Right lobe of liver (tissue), 6 donors: ENCODE measurements at regions not wholly inside any gene's neighbourhood (a gene's known extent, or its start where the extent isn't known, plus 50 kb on each side); places are given as distances from the start of the nearest gene placed in this dataset.
"Not testable (repeated sequence)": the region's sequence is repeated elsewhere in the genome, so short reads cannot be mapped to it uniquely, and the experiment has no call there.

Experiments
- ATAC-seq, 4 donors: fragments of 200-7000 bp; cut with Tn5 transposase; one replicate each; pipeline ENCODE4 v1.9.1; 2020; ENCODE audit warnings: mild to moderate bottlenecking in 4 of 4, moderate library complexity in 4 of 4
- DNase-seq, 3 donors: peaks; one replicate each; pipeline ENCODE4 v3.0.0-alpha.2; 2020
- H3K27ac ChIP-seq, 3 donors: fragments of 200-600 bp; one replicate each; pipeline ENCODE4 v1.8.0; 2022
- H3K27me3 ChIP-seq, 2 donors: fragments of 200-600 bp; one replicate each; pipeline ENCODE4 v1.8.0; 2022
- H3K36me3 ChIP-seq, 4 donors: fragments of 200-600 bp; sonication (generic) in 1 of 4; one replicate each; pipeline versions ENCODE4 v1.5.1 to v1.8.0; 2017 to 2022; ENCODE audit warnings: control low read depth in 1 of 4
- H3K4me1 ChIP-seq, 4 donors: fragments of 200-600 bp; sonication (generic) in 1 of 4; one replicate each; pipeline versions ENCODE4 v1.5.1 to v1.8.0; 2017 to 2022; ENCODE audit warnings: control low read depth in 1 of 4
- H3K4me3 ChIP-seq, 3 donors: fragments of 200-600 bp; one replicate each; pipeline ENCODE4 v1.8.0; 2022
- H3K9me3 ChIP-seq, 4 donors: fragments of 200-600 bp; sonication (generic) in 1 of 4; one replicate each; pipeline versions ENCODE4 v1.5.1 to v1.8.0; 2017 to 2022; ENCODE audit warnings: control low read depth in 1 of 4
- CTCF ChIP-seq, 4 donors: fragments of 200-600 bp in 3 of 4; fragments of 450-650 bp in 1 of 4; IDR thresholded peaks; one replicate each; pipeline versions ENCODE4 v1.5.1 to v1.8.0; 2016 to 2022; ENCODE audit warnings: antibody characterized with exemption in 4 of 4, mild to moderate bottlenecking in 2 of 4
- POLR2A ChIP-seq: fragments of 450-650 bp; IDR thresholded peaks from one replicate; pipeline ENCODE4 v1.6.1; 2017; ENCODE audit warnings: antibody characterized with exemption, mild to moderate bottlenecking
- whole genome bisulfite sequencing: methylation state at CpG from one replicate; pipeline ENCODE4 v1.1.6; 2018; ENCODE audit warnings: low coverage, low lambda C conversion rate; ENCODE audit not compliant: insufficient coverage; ENCODE audit errors: missing lambda C conversion rate; 5-methylcytosine and 5-hydroxymethylcytosine counted together
- intact Hi-C, 2 donors: fragments of 100-400 bp; cut with DNase I; formaldehyde crosslinking; loops; one replicate each; pipeline versions ENCODE4 v1.11.2 to v1.14.1; 2022
- donor health status: DM: no; HTN: yes; CAD: no.
- donor health status: DM: no; HTN: no; CAD: no.
- donor health status: DM: no; HTN: no; CAD: no.
- donor health status: DM: no; HTN: yes; CAD: no.
- donor health status: DM: no; HTN: yes; CAD: no.

- no peak overlapping the region for H3K27ac ChIP-seq
- no peak overlapping the region for H3K4me3 ChIP-seq
- H3K36me3 ChIP-seq: no peaks in the 10 kb centered on the region
- no peaks in the 10 kb centered on the region for H3K4me1 ChIP-seq
- no peak for TF ChIP-seq POLR2A
- TF ChIP-seq CTCF (IDR thresholded peaks at IDR 0.05): no peak
- 92% methylated on average over 3 of the region's 3 CpGs for WGBS
- ATAC-seq (no peak), DNase-seq (no peak)
- H3K27me3 ChIP-seq: no peaks in the 10 kb centered on the region
- H3K9me3 ChIP-seq: no peaks in the 10 kb centered on the region
- intact Hi-C loops: no loop called here
Observed at GRCh38 chr3:185995352-185995751, 57.5 kb upstream of the TRA2B start.

- intact Hi-C loops: no loop called here
- no peak overlapping the region for H3K4me3 ChIP-seq
- no peaks in the 10 kb centered on the region for H3K4me1 ChIP-seq
- WGBS: 39% methylated on average over 3 of the region's 9 CpGs
- TF ChIP-seq CTCF (IDR thresholded peaks at IDR 0.05) (no peak), POLR2A (no peak)
- H3K9me3 ChIP-seq: no peaks in the 10 kb centered on the region
- H3K36me3 ChIP-seq: no peaks in the 10 kb centered on the region
- no peak overlapping the region for H3K27ac ChIP-seq
- peak in 1 of 4 donors; percentile 32 for ATAC-seq
- no peaks in the 10 kb centered on the region for H3K27me3 ChIP-seq
- DNase-seq: peak in 1 of 3 donors; percentile 27
Observed at GRCh38 chr3:185992831-185993374, 55.1 kb upstream of the TRA2B start.

GRCh38 chr3:185990995-185991394 lies 53.2 kb upstream of the TRA2B start:
- H3K27ac ChIP-seq, ATAC-seq, H3K36me3 ChIP-seq, DNase-seq, intact Hi-C loops, H3K27me3 ChIP-seq, H3K4me1 ChIP-seq, H3K9me3 ChIP-seq, H3K4me3 ChIP-seq: not testable (repeated sequence)
- WGBS: 90% methylated on average over 3 of the region's 4 CpGs

GRCh38 chr3:185989511-185989910 lies 51.7 kb upstream of the TRA2B start:
- H3K4me3 ChIP-seq: no peak overlapping the region
- no peak for DNase-seq
- TF ChIP-seq CTCF (IDR thresholded peaks at IDR 0.05) (no peak), POLR2A (no peak)
- H3K27me3 ChIP-seq: no peaks in the 10 kb centered on the region
- WGBS: 67% methylated on average over 2 of the region's 3 CpGs
- intact Hi-C loops: no loop called here
- H3K36me3 ChIP-seq: no peaks in the 10 kb centered on the region
- H3K4me1 ChIP-seq: no peaks in the 10 kb centered on the region
- no peak overlapping the region for H3K27ac ChIP-seq
- no peak for ATAC-seq
- no peaks in the 10 kb centered on the region for H3K9me3 ChIP-seq

- ATAC-seq (no peak), DNase-seq (no peak)
- Histone ChIP-seq H3K27ac (no peak overlapping the region), H3K4me3 (no peak overlapping the region), H3K9me3 (no peaks in the 10 kb centered on the region), H3K36me3 (no peaks in the 10 kb centered on the region), H3K4me1 (no peaks in the 10 kb centered on the region), H3K27me3 (no peaks in the 10 kb centered on the region)
- intact Hi-C loops: no loop called here
- no peak for TF ChIP-seq POLR2A
- no peak for TF ChIP-seq CTCF (IDR thresholded peaks at IDR 0.05)
- 66% methylated on average over 3 of the region's 3 CpGs for WGBS
Observed at GRCh38 chr3:185988816-185989175, 51.0 kb upstream of the TRA2B start.
